ENCODE measurements at regions not wholly inside any gene's neighbourhood (a gene's known extent, or its start where the extent isn't known, plus 50 kb on each side); places are given as distances from the start of the nearest gene placed in this dataset.
"Not testable (repeated sequence)": the region's sequence is repeated elsewhere in the genome, so short reads cannot be mapped to it uniquely, and the experiment has no call there.

DNA sequence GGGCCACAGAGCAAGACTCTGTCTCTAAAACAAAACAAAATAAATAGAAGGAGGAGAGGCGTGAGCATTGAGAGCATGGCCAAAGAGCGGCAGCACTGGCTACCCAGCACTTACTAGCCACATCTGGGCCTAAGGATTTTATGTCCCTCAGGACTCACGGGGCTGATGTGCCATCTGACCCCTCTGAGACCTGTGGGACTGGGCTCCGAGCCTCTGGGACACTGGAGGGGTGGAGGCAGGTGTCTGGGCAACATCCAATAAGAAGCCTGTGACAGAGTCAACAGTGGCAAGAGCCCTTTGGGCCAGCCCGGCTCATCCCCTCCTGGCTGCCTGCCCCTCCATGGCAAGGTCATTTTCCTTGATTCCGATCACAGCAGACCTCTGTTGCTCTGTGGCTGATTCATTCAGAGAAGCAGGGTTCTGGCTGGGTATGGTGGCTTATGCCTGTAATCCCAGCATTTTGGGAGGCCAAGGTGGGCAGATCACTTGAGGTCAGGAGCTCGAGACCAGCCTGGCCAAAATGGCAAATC lies 60.7 kb downstream of the RRM2 start:
- no peak for DNase-seq

DNA sequence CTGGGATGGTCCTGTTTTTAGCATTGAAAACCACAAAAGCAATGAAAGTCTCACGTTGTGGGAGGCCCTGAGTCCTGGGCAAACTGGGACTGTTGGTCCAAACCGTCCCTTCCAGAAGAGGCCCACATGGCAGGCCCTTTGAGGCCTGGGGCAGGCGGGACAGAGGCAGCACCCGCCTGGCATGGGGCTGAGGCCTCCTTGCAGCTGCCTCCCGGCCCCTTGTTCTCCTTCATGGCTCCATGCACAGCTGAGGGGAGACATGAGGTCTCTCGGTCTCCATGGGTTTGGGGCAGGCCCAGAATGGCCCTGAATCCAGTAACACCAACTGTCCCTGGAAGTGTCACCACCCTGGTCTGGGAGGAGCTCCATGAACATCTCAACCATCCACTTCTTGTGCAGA lies 61.9 kb downstream of the RRM2 start:
- no peak for DNase-seq

- no peak for DNase-seq
These were observed 62.5 kb downstream of the RRM2 start for GRCh38 chr2:10185046-10185445.

DNA sequence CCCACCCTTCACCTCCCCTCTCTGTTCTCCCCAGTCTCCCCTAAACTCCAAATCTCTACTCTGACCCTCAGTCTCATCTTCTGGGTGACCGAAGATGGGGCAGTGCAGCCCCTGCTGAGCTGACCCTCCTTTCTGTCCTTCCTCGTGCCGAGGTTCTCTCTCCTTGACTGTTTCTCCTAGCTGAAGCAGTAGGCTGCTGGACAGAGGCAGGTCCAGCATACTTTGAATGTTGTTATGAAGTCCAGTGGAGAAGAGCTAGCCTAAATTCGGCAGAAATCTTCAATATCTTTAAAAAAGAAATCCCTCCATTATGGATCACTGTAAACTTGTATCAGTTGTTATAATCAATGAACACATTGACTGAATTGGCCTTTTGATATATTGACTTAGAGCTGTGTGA lies 63.2 kb downstream of the RRM2 start:
- DNase-seq: no peak

- DNase-seq: no peak
These were observed 64.5 kb downstream of the RRM2 start for GRCh38 chr2:10186868-10187535.

DNA sequence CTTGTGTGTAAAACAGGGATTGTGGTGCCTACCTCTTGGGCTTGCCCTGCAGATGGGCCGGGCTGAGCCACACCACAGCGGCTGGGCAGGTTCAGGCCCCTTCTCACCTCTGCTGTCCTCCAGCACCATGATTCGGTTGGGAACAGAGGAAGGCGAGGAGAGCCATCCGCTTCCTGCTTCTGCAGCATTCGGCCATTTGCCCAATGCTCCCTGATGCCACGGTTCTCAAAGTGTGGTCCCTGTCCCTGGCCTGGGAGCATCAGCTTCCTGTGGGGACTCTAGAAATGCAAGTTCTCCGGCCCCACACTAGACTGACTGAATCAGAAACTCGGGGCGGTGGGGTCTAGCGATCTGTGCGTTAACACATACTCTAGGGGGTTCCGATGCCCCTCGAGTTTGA lies 65.1 kb downstream of the RRM2 start:
- DNase-seq: no peak

GRCh38 chr2:10188211-10188610 lies 65.7 kb downstream of the RRM2 start:
- DNase-seq: no peak

GRCh38 chr2:10188729-10189305 lies 66.3 kb downstream of the RRM2 start:
- no peak for DNase-seq

GRCh38 chr2:10190255-10190654 lies 67.7 kb downstream of the RRM2 start:
- no peak for DNase-seq

DNA sequence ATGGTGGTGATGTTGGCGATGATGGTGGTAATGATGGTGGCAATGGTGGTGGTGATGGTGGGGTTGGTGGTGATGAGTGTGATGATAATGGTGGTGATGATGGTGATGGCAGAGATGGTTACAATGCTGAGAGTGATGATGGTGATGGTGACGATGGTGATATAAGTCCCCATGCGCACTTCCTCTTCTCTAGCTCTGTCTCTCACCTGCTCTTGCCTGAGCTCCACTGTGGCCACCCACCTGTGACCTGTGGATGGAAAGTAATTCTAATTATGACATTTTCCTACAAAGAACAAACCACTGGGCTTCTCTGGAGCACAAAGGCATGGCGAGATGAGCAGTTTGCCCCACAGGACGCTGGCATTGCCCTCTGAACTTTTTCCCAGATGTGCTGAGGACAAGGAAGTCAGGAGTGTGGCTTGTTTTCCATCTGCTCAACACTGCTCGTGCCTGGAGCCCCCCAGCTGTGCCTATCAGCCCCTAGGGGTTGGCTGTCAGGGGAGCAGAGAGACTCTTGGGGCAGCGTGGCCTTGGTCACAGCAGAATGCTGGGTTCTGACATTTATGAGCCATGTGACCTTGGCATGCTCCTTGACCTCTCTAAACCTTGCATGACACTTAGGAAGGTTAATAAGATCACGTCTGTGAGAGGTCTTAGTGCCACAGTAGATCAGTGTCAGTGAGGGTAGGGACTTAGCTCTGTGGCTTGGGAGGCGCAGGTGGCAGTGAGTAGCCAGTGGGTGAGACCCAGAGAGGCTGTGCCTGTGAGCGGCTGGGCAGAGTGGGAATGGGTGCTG lies 68.4 kb downstream of the RRM2 start:
- no peak for DNase-seq

DNA sequence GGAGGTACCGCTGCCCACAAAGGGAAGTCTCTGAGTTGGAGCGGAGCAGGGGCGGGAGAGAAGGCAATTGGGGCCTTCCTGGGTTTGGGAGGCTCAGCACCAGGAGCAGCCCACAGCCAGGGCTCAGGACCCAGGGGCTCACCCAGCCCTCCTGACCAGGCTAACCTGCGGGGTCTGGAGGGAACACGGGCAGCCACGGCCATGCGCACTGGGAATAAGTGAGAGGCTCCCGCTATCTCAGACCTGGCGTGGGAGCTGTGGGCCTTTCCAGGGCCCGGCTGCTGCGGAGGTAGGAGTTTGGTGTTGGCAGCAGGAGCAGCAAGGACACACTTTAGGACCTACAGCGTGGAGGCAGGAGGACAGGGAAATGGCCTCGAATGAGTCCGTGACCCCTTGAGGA lies 69.0 kb downstream of the RRM2 start:
- no peak for DNase-seq

DNA sequence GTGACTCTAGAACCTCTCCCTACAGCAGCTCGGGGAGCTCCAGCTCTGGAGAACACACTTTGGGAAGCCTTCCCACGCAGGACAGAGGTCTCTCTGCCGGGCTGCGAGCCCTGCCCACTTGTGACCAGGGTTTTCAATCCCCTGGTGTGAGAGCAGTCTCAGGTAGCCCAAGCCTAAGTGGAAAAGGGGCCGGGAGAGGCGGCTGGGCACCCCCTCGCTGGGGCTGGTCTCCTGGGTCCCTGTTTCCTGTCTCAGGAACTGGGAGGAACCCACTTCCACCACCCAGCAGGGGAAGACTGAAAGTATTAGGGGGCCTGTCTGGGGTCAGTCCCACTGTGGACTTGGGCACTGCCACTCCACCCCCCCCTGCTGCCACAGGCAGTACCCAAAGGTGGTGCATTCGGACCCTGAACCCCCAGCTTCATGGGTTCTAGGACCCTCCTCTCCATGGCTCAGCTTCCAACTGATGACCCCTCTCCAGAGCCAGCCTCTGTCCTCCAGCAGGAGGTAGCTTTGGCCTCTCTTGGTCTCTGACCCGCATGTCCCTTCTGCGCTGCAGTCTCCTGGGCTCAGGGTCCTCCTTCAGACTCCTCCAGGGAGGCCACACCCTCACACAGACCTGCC lies 70.0 kb downstream of the RRM2 start:
- DNase-seq: no peak

DNA sequence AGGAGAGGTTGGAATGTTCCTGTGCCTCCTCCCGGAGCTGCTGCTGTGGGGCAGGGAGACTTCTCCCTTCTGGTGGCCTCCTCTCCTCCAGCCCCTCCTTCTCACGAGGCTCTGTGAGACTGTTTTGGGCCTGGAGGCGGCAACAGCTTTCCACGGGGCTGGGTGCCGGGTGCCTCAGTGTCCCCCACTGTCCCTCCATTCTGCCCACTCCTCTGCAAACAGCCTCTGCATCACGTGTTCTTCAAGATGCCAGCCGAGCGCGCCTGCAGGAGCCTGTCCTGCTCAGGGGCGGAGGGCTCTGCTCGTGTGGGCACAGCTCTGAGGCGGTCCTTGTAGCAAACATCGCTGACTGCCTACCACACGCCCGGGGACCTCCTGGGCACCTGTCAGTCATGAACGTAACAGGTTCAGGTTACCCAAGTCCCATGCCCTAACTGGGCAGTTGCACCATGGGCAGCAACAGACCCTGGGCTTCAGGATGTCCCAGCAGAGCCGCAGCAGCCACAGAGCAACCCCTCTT lies 70.8 kb downstream of the RRM2 start:
- DNase-seq: no peak

GRCh38 chr2:10193851-10194820 lies 71.6 kb downstream of the RRM2 start:
- DNase-seq: peak; percentile 54

- no peak for DNase-seq
These were observed 73.0 kb downstream of the RRM2 start for GRCh38 chr2:10195278-10196109.

DNA sequence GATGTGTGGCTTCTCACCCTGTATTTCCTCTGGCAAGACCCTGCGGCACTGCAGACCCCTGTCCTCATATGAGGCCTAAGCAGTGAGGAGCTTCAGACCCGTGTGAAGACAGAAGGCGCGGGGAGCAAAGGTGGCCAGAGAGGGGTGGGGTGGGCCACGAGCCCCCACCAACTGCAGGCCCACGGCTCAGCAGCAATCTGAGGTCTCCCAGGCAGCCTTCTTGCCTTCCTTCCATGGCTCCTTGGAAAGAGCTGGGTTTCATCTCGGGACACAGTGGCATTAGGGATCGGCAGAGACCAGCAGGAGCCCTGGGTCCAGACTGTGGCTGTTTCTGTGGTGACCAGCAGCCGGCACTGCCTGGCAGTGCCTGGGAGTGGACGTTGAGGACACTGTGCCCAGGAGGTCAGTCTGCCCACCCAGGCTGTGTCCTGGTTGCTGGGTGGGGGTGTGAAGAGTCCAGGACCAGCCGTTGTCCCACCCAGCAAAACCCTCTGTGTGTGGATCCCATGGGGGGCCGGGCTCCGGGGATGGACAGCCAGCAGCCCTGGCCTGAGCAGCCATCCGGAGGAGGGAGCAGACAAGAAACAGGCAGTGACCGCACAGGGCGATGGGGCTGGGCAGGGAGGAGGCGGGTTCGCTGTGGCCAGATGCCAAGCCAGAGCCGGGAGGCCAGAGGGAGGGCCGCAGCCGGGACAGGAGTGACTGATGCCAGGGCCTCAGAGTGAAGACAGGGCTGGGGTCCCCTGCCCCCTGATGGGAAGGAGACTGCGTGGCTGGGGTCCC lies 73.8 kb downstream of the RRM2 start:
- DNase-seq: no peak

DNA sequence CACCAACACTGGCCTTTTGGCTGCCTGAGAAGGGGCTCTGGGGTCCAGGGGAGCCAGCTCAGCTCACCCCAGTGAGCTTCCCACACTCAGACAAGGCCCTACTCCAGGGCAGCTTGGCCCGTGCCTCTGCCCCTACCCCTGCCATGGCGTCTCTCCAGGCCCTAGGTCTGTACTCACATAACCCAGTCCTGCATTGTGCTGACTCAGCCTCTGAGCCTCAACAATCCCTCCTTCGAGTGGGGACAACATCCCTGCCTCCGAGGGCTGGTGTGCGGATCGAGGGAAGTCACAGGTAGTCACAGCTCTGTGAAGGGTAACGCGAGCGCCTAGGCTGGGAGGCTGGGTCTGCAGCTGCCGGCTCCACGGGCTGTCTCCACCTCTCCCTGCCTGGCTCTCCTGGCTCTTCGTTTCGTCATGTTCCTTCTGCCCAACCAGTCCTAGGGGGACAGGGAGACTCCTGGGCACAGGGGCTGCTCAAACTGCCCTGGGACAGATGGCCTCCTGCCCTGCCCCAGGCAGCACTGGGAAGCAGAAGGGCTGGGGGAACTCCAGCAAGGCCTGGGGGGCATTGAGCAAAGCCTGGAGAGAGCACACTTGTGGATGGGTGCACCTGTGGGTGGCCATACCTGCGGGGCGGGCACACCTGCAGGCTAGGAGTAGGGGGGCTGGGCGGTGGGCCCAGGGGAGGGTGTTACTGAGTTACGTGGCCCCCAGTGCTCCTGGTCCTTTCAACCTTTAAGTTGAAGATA lies 74.6 kb downstream of the RRM2 start:
- DNase-seq: no peak

- no peak for DNase-seq
These were observed 75.1 kb downstream of the RRM2 start for GRCh38 chr2:10197697-10198076.

DNA sequence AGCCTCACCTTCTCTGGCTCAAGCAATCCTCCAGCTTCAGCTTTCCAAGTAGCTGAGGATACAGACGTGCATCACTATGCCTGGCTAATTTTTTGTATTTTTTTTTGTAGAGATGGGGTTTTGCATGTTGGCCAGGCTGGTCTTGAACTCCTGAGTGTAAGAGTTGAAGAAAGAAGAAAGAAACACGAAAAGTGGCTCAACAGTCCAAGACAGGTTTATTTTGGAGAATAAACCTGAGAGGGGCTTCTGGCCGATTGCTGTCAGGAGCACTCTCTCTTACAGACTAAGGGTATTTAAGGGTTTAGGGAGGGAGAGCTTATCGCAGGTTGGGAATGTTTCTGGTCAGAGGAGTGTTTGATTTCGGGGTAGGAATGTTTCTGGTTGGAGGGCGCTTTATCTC lies 75.9 kb downstream of the RRM2 start:
- DNase-seq: not testable (repeated sequence)

DNA sequence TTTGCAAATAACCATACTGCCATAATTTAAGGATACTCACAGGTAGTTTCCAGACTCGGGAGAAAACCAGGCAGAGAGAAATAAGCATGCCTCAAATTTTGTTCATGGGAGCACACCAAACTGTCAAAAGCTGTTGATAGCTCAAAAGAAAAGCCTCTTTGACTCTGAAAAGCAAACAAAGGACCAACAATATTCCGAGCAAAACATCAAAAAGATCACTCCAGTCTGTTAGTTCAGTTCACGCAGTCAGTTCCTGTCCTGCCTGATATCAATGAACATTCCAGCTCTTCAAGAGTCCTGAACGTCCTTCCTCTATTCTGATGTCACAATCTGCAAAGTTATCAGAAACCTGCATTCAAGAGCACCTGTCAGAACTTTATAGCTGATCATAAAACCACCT lies 78.7 kb downstream of the RRM2 start:
- no peak for DNase-seq
